ENCODE measurements at regions not wholly inside any gene's neighbourhood (a gene's known extent, or its start where the extent isn't known, plus 50 kb on each side); places are given as distances from the start of the nearest gene placed in this dataset.

DNA sequence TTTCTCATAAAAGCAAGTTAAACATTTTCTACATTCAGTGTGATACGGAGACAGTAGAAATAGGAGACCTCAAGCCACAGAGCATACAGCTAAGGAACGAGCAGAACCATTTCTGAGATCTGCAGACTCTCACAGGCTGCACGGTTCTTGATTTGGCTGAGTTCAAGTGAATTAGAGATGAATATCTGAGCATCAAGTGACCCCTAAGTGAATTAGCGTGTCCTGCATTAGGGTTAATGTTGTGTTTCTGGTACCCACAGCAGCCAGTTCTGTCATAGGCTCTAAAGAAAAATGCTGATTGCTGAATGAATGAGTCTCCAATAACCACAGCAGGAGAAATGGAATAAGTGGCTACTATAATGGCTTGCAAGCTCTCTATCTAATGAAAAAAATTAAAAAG is 265.9 kb upstream of the SYT4 start:
- no peak for TF ChIP-seq CTCF (conservative IDR thresholded peaks at IDR 0.05 in 1 of 2, IDR thresholded peaks at IDR 0.05 in 1 of 2; ENCODE audit: extremely low read depth in 1 of 2, insufficient read depth in 1 of 2, low read depth in 1 of 2, low read length in 2 of 2)
- no peak for TF ChIP-seq EZH2 (IDR thresholded peaks at IDR 0.05; ENCODE audit: borderline replicate concordance, low read length)

All from mammary epithelial cell (primary cell).